ENCODE measurements at regions not wholly inside any gene's neighbourhood (a gene's known extent, or its start where the extent isn't known, plus 50 kb on each side); places are given as distances from the start of the nearest gene placed in this dataset.

DNA sequence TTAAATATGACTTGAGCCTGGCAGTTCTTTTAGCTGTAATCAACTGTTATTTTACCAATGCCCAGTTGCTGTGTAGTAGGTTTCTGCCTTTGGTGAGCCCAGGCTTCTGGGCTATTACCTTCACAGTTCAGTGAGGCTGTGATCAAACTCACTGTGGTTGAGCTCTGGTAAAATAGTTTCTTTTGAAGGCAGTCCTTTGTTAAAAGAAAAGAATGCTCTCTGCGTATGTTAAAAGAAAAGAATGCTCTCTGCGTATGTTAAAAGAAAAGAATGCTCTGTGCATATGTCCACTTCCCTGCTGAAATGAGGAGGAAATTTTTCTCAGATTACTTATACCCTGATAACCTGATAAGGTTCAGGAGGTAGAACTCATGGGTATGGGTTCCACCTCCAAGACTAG, 244.3 kb downstream of the RNF144A start:
- ATAC-seq (no peak), DNase-seq (ENCODE audit: low read depth, low spot score) (no peak)
- Histone ChIP-seq H3K36me3 (ENCODE audit: control insufficient read depth in 1 of 2, insufficient read depth in 2 of 2, low read length in 2 of 2) (no peaks in the 10 kb centered on the region), H3K27ac (ENCODE audit: low read depth, low read length) (no peak overlapping the region), H3K9me3 (ENCODE audit: control insufficient read depth in 1 of 2, insufficient read depth in 1 of 2, low read depth in 1 of 2, low read length in 2 of 2) (no peaks in the 10 kb centered on the region), H3K4me1 (ENCODE audit: control insufficient read depth in 1 of 2, insufficient read depth in 2 of 2, low read length in 2 of 2) (no peaks in the 10 kb centered on the region), H3K79me2 (ENCODE audit: insufficient read depth, low read length) (no peaks in the 10 kb centered on the region), H3K4me3 (replicated peaks in 1 of 2; ENCODE audit: low read depth in 1 of 2, low read length in 2 of 2) (no peak overlapping the region), H3K9me2 (ENCODE audit: insufficient read depth) (no peaks in the 10 kb centered on the region), H3K9ac (ENCODE audit: low read length) (no peak overlapping the region), H2AFZ (ENCODE audit: low read depth, low read length, poor library complexity, severe bottlenecking) (no peak overlapping the region), H3K4me2 (ENCODE audit: low read length) (no peak overlapping the region), H4K20me1 (ENCODE audit: insufficient read depth) (no peaks in the 10 kb centered on the region), H3K27me3 (ENCODE audit: insufficient read depth, low read length) (peaks cover 6% of the 10 kb centered on the region; the same call in 1 of the 2 replicates)
- TF ChIP-seq EZH2phosphoT487 (IDR thresholded peaks at IDR 0.05; ENCODE audit: borderline replicate concordance), result no peak
- TF ChIP-seq RAD21 (IDR thresholded peaks at IDR 0.05; ENCODE audit: low read depth), result no peak
- no peak for TF ChIP-seq SP1 (IDR thresholded peaks at IDR 0.05; ENCODE audit: low read depth)
- no peak for TF ChIP-seq MAX (IDR thresholded peaks at IDR 0.05)
- no peak for TF ChIP-seq CEBPB (IDR thresholded peaks at IDR 0.05; ENCODE audit: low read depth)
- no peak for TF ChIP-seq POLR2A (IDR thresholded peaks at IDR 0.05; ENCODE audit: borderline replicate concordance, extremely low read depth, insufficient read depth, insufficient read length)
- TF ChIP-seq CBX3 (IDR thresholded peaks at IDR 0.05; ENCODE audit: low read depth), result no peak
- intact Hi-C loops (cut with micrococcal nuclease), result no loop called here
- no TSS peak for BruUV-seq (replicated peaks)
- ChIA-PET POLR2A (no interaction called here), RAD21 (ENCODE audit: low non-redundant PET in 1 of 2, low total read pairs in 2 of 2, uncharacterized antibody in 2 of 2, unreplicated experiment in 2 of 2) (no interaction called here), CTCF (no interaction called here)

DNA sequence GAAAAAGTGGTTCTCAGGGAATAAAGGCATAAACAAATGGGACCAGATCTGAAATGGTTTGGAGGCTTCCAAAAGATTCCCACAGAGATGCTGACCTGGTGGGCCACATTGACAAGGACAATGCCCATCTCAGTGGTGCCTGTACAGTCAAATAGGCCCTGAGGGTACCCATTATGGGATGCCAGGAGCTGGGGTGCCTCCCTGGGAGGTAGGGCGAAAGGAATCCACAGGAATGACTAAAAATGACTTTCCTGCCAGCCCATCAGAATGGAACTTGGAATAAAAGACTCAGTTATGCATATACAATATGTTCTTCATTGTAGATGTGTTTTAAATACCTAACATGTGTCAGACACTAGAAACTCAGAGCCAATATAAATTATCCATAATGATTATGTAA, 248.5 kb downstream of the RNF144A start:
- no peaks in the 10 kb centered on the region for H3K9me3 ChIP-seq (ENCODE audit: control insufficient read depth in 1 of 2, insufficient read depth in 1 of 2, low read depth in 1 of 2, low read length in 2 of 2)
- H3K79me2 ChIP-seq (ENCODE audit: insufficient read depth, low read length), result no peaks in the 10 kb centered on the region
- TF ChIP-seq, protein P1, sequence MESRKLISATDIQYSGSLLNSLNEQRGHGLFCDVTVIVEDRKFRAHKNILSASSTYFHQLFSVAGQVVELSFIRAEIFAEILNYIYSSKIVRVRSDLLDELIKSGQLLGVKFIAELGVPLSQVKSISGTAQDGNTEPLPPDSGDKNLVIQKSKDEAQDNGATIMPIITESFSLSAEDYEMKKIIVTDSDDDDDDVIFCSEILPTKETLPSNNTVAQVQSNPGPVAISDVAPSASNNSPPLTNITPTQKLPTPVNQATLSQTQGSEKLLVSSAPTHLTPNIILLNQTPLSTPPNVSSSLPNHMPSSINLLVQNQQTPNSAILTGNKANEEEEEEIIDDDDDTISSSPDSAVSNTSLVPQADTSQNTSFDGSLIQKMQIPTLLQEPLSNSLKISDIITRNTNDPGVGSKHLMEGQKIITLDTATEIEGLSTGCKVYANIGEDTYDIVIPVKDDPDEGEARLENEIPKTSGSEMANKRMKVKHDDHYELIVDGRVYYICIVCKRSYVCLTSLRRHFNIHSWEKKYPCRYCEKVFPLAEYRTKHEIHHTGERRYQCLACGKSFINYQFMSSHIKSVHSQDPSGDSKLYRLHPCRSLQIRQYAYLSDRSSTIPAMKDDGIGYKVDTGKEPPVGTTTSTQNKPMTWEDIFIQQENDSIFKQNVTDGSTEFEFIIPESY (IDR thresholded peaks at IDR 0.05; ENCODE audit: extremely low read depth, insufficient replicate concordance, low read length), result no peak
- no peak for TF ChIP-seq SP1 (IDR thresholded peaks at IDR 0.05; ENCODE audit: low read depth)
- TF ChIP-seq POLR2A (IDR thresholded peaks at IDR 0.05; ENCODE audit: borderline replicate concordance, extremely low read depth, insufficient read depth, insufficient read length), result no peak
- H3K36me3 ChIP-seq (ENCODE audit: control insufficient read depth in 1 of 2, insufficient read depth in 2 of 2, low read length in 2 of 2), result no peaks in the 10 kb centered on the region
- intact Hi-C loops (cut with micrococcal nuclease), result no loop called here
- no peak overlapping the region for H3K4me3 ChIP-seq (replicated peaks in 1 of 2; ENCODE audit: low read depth in 1 of 2, low read length in 2 of 2)
- peaks cover 20% of the 10 kb centered on the region for H3K27me3 ChIP-seq (ENCODE audit: insufficient read depth, low read length)
- no peak overlapping the region for H2AFZ ChIP-seq (ENCODE audit: low read depth, low read length, poor library complexity, severe bottlenecking)
- no peaks in the 10 kb centered on the region for H4K20me1 ChIP-seq (ENCODE audit: insufficient read depth)
- ChIA-PET POLR2A (no interaction called here), RAD21 (ENCODE audit: low non-redundant PET in 1 of 2, low total read pairs in 2 of 2, uncharacterized antibody in 2 of 2, unreplicated experiment in 2 of 2) (no interaction called here), CTCF (no interaction called here)
- no peaks in the 10 kb centered on the region for H3K4me1 ChIP-seq (ENCODE audit: control insufficient read depth in 1 of 2, insufficient read depth in 2 of 2, low read length in 2 of 2)
- no peak overlapping the region for H3K4me2 ChIP-seq (ENCODE audit: low read length)
- no TSS peak for BruUV-seq (replicated peaks)
- ATAC-seq (no peak), DNase-seq (ENCODE audit: low read depth, low spot score) (no peak)
- H3K27ac ChIP-seq (ENCODE audit: low read depth, low read length), result no peak overlapping the region
- H3K9me2 ChIP-seq (ENCODE audit: insufficient read depth), result no peaks in the 10 kb centered on the region
- no peak overlapping the region for H3K9ac ChIP-seq (ENCODE audit: low read length)
